ENCODE measurements at regions not wholly inside any gene's neighbourhood (a gene's known extent, or its start where the extent isn't known, plus 50 kb on each side); places are given as distances from the start of the nearest gene placed in this dataset.

- Histone ChIP-seq H3K4ac (ENCODE audit: low read depth, low read length) (no peak overlapping the region), H2BK15ac (ENCODE audit: low read depth, low read length) (no peak overlapping the region), H3K36me3 (ENCODE audit: control insufficient read depth, insufficient read depth, low read length) (no peaks in the 10 kb centered on the region), H2BK20ac (ENCODE audit: low read depth, low read length) (no peak overlapping the region), H3K4me3 (ENCODE audit: insufficient read depth, low read depth, low read length) (no peak overlapping the region), H2BK120ac (ENCODE audit: low read depth, low read length) (no peak overlapping the region), H3K56ac (ENCODE audit: extremely low read depth, insufficient read depth, low read length) (no peak overlapping the region), H3K4me1 (ENCODE audit: control insufficient read depth, insufficient read depth, low read length) (peaks cover 2% of the 10 kb centered on the region; the same call in 1 of the 2 replicates), H2AK5ac (ENCODE audit: low read depth, low read length) (no peak overlapping the region), H3K27ac (ENCODE audit: insufficient read depth, low read length) (no peak overlapping the region), H3K4me2 (ENCODE audit: low read depth, low read length) (no peak overlapping the region), H3K9me3 (ENCODE audit: control insufficient read depth, insufficient read depth, low read length) (no peaks in the 10 kb centered on the region), H4K8ac (ENCODE audit: low read depth in 2 of 2, low read length in 2 of 2) (no peak overlapping the region), H4K91ac (ENCODE audit: insufficient read depth, low read depth, low read length) (no peak overlapping the region), H3K27me3 (ENCODE audit: control insufficient read depth, insufficient read depth, low read length) (no peaks in the 10 kb centered on the region), H2AK9ac (replicated peaks; ENCODE audit: low read depth, low read length, poor library complexity) (no peak overlapping the region), H3K79me1 (ENCODE audit: low read depth in 1 of 2, low read length in 2 of 2) (no peaks in the 10 kb centered on the region), H4K5ac (ENCODE audit: low read depth, low read length) (no peak overlapping the region), H3K14ac (replicated peaks; ENCODE audit: low read depth, low read length) (no peak overlapping the region), H3K9me1 (ENCODE audit: insufficient read depth, low read length) (no peaks in the 10 kb centered on the region), H2BK5ac (ENCODE audit: low read depth, low read length, poor library complexity, severe bottlenecking) (no peak overlapping the region), H3K18ac (ENCODE audit: low read depth, low read length) (no peak overlapping the region), H2AFZ (replicated peaks; ENCODE audit: low read length, poor library complexity) (no peak overlapping the region), H3K9ac (ENCODE audit: low read depth, low read length) (no peak overlapping the region), H4K20me1 (ENCODE audit: insufficient read depth, low read length) (no peaks in the 10 kb centered on the region), H3K23ac (ENCODE audit: low read depth, low read length) (no peak overlapping the region)
- CTCF ChIA-PET: interaction anchor here (0.6 to 1.0 kb wide), 2 partner anchors 25 to 479 kb away, joined by 3 to 5 read pairs; no protein-coding TSS in a partner anchor
- intact Hi-C loops (cut with micrococcal nuclease) (no loop called here), in situ Hi-C loops (cut with MboI; ENCODE audit: low sequenced_read_pairs) (no loop called here), dilution Hi-C loops (cut with HindIII; ENCODE audit: low sequenced_read_pairs, unreplicated experiment) (no loop called here)
- POLR2A ChIA-PET (ENCODE audit: unreplicated experiment): no interaction called here
- ATAC-seq (ENCODE audit: low read depth) (no peak), DNase-seq (no peak)
- no peak for TF ChIP-seq FOS (IDR thresholded peaks at IDR 0.05; ENCODE audit: low read depth, low read length)
- TF ChIP-seq RFX5 (IDR thresholded peaks at IDR 0.05; ENCODE audit: low read depth, low read length): no peak
- TF ChIP-seq ELK1 (IDR thresholded peaks at IDR 0.05; ENCODE audit: borderline replicate concordance, low read depth, low read length): no peak
- TF ChIP-seq MXI1 (IDR thresholded peaks at IDR 0.05; ENCODE audit: borderline replicate concordance, low read depth, low read length): no peak
- no peak for TF ChIP-seq NFE2L2 (IDR thresholded peaks at IDR 0.05; ENCODE audit: low read depth, low read length)
- TF ChIP-seq MAFK (IDR thresholded peaks at IDR 0.05; ENCODE audit: low read depth, low read length): no peak
- no peak for TF ChIP-seq CHD1 (IDR thresholded peaks at IDR 0.05; ENCODE audit: low read depth, low read length)
- no peak for TF ChIP-seq BHLHE40 (IDR thresholded peaks at IDR 0.05; ENCODE audit: low read depth, low read length)
- TF ChIP-seq USF2 (IDR thresholded peaks at IDR 0.05; ENCODE audit: low read depth, low read length): no peak
- no peak for TF ChIP-seq RAD21 (IDR thresholded peaks at IDR 0.05; ENCODE audit: low read length)
- TF ChIP-seq POLR2A (IDR thresholded peaks at IDR 0.05; ENCODE audit: low read depth, low read length): no peak
- no peak for TF ChIP-seq MAZ (IDR thresholded peaks at IDR 0.05; ENCODE audit: borderline replicate concordance, low read depth, low read length)
- no peak for TF ChIP-seq CEBPB (IDR thresholded peaks at IDR 0.05; ENCODE audit: low read depth, low read length)
- TF ChIP-seq SMC3 (IDR thresholded peaks at IDR 0.05; ENCODE audit: low read depth, low read length): no peak
- BruUV-seq (replicated peaks): no TSS peak
- WGBS, 2 experiments (ENCODE audit: extremely low coverage in 2 of 2, insufficient read length in 1 of 2): no CpG with 5 or more reads among the region's 3 CpGs
Observed at GRCh38 chr4:182023469-182023868, 219.7 kb upstream of the TENM3 start.

Data from IMR-90 (cell line).